ENCODE measurements at regions not wholly inside any gene's neighbourhood (a gene's known extent, or its start where the extent isn't known, plus 50 kb on each side); places are given as distances from the start of the nearest gene placed in this dataset.
"Not testable (repeated sequence)": the region's sequence is repeated elsewhere in the genome, so short reads cannot be mapped to it uniquely, and the experiment has no call there.

DNA sequence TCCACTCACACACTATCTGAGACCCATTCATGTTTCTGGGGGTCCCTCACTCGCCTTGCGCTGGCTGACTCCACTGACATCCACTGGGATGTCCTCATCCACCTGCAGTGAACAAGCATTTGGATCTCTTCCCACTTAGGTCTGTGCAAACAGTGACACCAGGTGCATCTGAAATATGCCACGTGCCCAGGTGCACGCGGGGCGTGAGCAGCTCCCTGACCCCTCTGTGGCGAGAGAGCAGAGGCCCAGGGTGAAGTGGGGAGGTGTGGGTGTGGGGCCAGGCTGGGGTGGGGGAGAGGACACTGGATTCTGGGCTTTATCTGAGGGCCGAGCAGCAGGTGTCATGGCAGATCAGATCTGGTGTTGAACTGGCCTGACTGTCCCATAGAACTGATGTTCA lies 85.4 kb upstream of the LPCAT1 start:
- not testable (repeated sequence) for TF ChIP-seq CTCF (conservative IDR thresholded peaks at IDR 0.05; ENCODE audit: low read length); EZH2phosphoT487 (IDR thresholded peaks at IDR 0.05; ENCODE audit: borderline replicate concordance, low read depth, low read length)

All from OCI-LY7 (cell line).